RWPE2 (cell line): ENCODE measurements at regions not wholly inside any gene's neighbourhood (a gene's known extent, or its start where the extent isn't known, plus 50 kb on each side); places are given as distances from the start of the nearest gene placed in this dataset.

Experiments
- ATAC-seq: fragments of 200-7000 bp; cut with Tn5 transposase; 3 replicates; pipeline ENCODE4 v1.9.1; 2021; ENCODE audit warnings: low read depth
- DNase-seq: peaks from one replicate; pipeline ENCODE4 v3.0.0-alpha.2; 2020; ENCODE audit warnings: low spot score
- H3K27ac ChIP-seq: fragments of 450-650 bp; 2 replicates; pipeline ENCODE4 v1.5.1; 2017; ENCODE audit warnings: mild to moderate bottlenecking; ENCODE audit not compliant: poor library complexity, severe bottlenecking
- H3K27me3 ChIP-seq: fragments of 250-450 bp; sonication (Bioruptor Pico); 2 replicates; pipeline ENCODE4 v1.5.1; 2021; ENCODE audit warnings: mild to moderate bottlenecking, moderate library complexity; ENCODE audit not compliant: insufficient read depth, poor library complexity, severe bottlenecking
- H3K36me3 ChIP-seq: fragments of 250-450 bp; sonication (Bioruptor Pico); 2 replicates; pipeline ENCODE4 v1.5.1; 2020; ENCODE audit warnings: low read depth, mild to moderate bottlenecking, moderate library complexity
- H3K4me1 ChIP-seq: fragments of 250-450 bp; sonication (Bioruptor Pico); 2 replicates; pipeline ENCODE4 v1.5.1; 2021; ENCODE audit warnings: mild to moderate bottlenecking, moderate library complexity; ENCODE audit not compliant: insufficient read depth, poor library complexity, severe bottlenecking
- H3K4me3 ChIP-seq: fragments of 250-450 bp; sonication (Bioruptor Pico); 2 replicates; pipeline ENCODE4 v1.5.1; 2021; ENCODE audit warnings: mild to moderate bottlenecking, moderate library complexity; ENCODE audit not compliant: severe bottlenecking
- H3K9me3 ChIP-seq: fragments of 250-450 bp; sonication (Bioruptor Pico); 2 replicates; pipeline ENCODE4 v1.5.1; 2021; ENCODE audit warnings: mild to moderate bottlenecking, moderate library complexity; ENCODE audit not compliant: severe bottlenecking
- CTCF ChIP-seq: fragments of 450-650 bp; IDR thresholded peaks from one replicate; pipeline ENCODE4 v1.5.1; 2017; ENCODE audit warnings: mild to moderate bottlenecking, moderate library complexity; ENCODE audit not compliant: poor library complexity, severe bottlenecking

DNA sequence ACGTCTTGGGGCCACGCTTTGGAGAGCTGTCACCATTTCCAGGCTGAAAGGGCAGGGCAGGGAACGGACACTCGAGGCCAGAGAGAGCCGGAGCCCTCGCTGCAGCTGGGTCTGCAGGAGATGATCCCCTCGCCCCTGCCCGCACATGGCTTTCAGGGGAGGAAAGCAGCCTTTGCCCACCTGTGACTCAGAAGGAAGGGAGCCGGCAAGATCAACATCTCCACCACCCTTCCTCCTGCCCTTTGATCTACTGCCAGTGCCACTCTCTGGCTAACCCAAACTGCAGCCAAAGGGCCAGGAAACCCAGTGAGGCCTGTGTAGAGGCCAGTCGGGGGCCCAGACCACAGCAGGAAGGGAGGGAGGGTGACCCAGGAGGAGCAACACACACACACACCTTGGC is 137.1 kb upstream of the ERCC6L2 start:
- TF ChIP-seq CTCF, result no peak
- Histone ChIP-seq H3K27ac (no peak overlapping the region), H3K9me3 (no peaks in the 10 kb centered on the region), H3K36me3 (no peaks in the 10 kb centered on the region), H3K4me3 (no peak overlapping the region), H3K27me3 (no peaks in the 10 kb centered on the region), H3K4me1 (no peaks in the 10 kb centered on the region)
- DNase-seq (no peak), ATAC-seq (no peak)

- no peak for TF ChIP-seq CTCF
- no peaks in the 10 kb centered on the region for H3K9me3 ChIP-seq
Observed at GRCh38 chr9:95736891-95737522, 138.5 kb upstream of the ERCC6L2 start.

GRCh38 chr9:95736370-95736769 is 139.1 kb upstream of the ERCC6L2 start:
- Histone ChIP-seq H3K4me1 (no peaks in the 10 kb centered on the region), H3K36me3 (no peaks in the 10 kb centered on the region), H3K4me3 (no peak overlapping the region), H3K9me3 (no peaks in the 10 kb centered on the region), H3K27ac (no peak overlapping the region), H3K27me3 (no peaks in the 10 kb centered on the region)
- ATAC-seq, result peak; percentile 23; the same call in 1 of the 3 replicates
- peak; percentile 40 for TF ChIP-seq CTCF
- DNase-seq, result no peak

More at GRCh38 chr9:95736891-95737522, 138.5 kb upstream of the ERCC6L2 start:
- H3K27ac ChIP-seq, result no peak overlapping the region
- ATAC-seq, result no peak
- H3K36me3 ChIP-seq, result no peaks in the 10 kb centered on the region
- no peak for DNase-seq
- H3K4me1 ChIP-seq, result no peaks in the 10 kb centered on the region
- H3K4me3 ChIP-seq, result no peak overlapping the region
- no peaks in the 10 kb centered on the region for H3K27me3 ChIP-seq

GRCh38 chr9:95735701-95736100 is 139.8 kb upstream of the ERCC6L2 start:
- no peak for TF ChIP-seq CTCF
- no peaks in the 10 kb centered on the region for H3K4me1 ChIP-seq
- ATAC-seq (no peak), DNase-seq (no peak)
- H3K27me3 ChIP-seq, result no peaks in the 10 kb centered on the region
- H3K36me3 ChIP-seq, result no peaks in the 10 kb centered on the region
- no peak overlapping the region for H3K4me3 ChIP-seq
- no peaks in the 10 kb centered on the region for H3K9me3 ChIP-seq
- no peak overlapping the region for H3K27ac ChIP-seq

- Histone ChIP-seq H3K27me3 (no peaks in the 10 kb centered on the region), H3K4me1 (no peaks in the 10 kb centered on the region), H3K27ac (no peak overlapping the region), H3K4me3 (no peak overlapping the region), H3K36me3 (no peaks in the 10 kb centered on the region), H3K9me3 (no peaks in the 10 kb centered on the region)
- ATAC-seq (no peak), DNase-seq (no peak)
- no peak for TF ChIP-seq CTCF
Observed at GRCh38 chr9:95733741-95734666, 141.5 kb upstream of the ERCC6L2 start.
